GM19239 (cell line): ENCODE measurements at regions not wholly inside any gene's neighbourhood (a gene's known extent, or its start where the extent isn't known, plus 50 kb on each side); places are given as distances from the start of the nearest gene placed in this dataset.
A peak's percentile ranks its signal among the peaks of the same experiment; 100 is the strongest.
"Not testable (repeated sequence)": the region's sequence is repeated elsewhere in the genome, so short reads cannot be mapped to it uniquely, and the experiment has no call there.

Experiments
- DNase-seq: peaks from one replicate; pipeline ENCODE4 v3.0.0; 2011; ENCODE audit warnings: low spot score; ENCODE audit not compliant: insufficient read length
- FAIRE-seq: peaks from 2 replicates; lab custom pipeline; 2011; peaks lifted over from hg19 to GRCh38; lab: Jason Lieb, UNC

DNA sequence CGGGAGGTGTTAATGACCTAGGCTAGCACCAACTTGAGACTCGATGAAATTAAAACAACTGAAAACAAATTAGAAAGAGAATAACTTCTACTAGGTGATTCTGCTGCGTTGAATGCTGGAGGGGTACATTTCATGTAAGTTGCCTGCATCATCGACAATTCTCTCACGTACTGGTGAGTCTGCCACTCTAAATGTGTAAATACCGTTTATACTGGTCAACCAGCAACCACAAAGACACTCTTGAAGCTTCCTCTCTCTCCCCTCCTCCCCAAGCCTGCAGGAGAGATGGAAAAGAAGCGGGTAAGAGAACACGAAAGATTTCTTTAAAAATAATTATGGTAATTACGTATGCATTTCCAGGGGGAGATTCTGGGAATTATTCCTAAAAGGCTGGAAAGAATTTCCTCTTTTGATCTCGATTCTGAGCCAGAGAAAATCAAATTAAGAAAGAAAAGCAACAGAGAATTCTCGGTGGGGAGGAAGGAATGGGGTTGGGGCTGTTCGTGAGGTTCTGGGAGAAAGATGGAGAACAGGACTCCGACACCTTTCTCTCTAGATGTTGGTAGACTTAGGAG is 68.6 kb upstream of the MRTFB start:
- DNase-seq, result no peak
- no peak for FAIRE-seq

GRCh38 chr16:14003074-14003570 is 68.0 kb upstream of the MRTFB start:
- FAIRE-seq (peak; percentile 11), DNase-seq (no peak)

DNA sequence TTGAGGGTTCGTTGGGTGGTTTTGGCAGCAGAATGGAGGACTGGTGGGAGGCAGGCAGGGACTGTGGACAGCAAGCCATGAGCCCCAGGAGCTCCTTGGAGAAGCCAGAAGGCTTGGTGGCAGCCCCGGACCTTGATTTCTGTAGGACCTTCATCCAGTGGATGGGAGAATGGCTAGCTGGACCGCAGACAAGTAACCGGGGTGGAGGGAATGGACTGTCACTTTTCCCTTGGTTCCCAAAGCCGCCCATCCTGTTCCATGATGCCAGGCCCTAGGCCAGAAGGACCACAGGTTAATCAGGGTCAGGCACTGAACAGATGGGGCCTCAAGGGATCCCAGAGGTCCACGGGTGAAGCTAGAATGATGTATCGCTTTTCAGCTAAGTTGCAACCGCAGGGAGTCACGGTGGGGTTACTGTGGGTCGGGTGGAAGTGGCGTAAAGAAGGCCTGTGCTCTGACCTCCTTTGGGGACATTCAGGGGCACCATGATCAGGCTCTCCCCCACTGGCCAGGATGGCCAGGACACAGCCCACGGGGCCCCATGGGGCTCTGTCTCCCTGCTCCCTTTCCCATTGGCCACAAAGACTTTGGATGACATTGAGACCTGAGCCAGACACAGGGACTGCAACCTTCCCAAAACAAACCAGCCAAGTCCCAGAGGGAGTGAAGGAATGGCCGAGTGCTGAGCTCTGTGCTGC is 66.9 kb upstream of the MRTFB start:
- no peak for DNase-seq
- no peak for FAIRE-seq

DNA sequence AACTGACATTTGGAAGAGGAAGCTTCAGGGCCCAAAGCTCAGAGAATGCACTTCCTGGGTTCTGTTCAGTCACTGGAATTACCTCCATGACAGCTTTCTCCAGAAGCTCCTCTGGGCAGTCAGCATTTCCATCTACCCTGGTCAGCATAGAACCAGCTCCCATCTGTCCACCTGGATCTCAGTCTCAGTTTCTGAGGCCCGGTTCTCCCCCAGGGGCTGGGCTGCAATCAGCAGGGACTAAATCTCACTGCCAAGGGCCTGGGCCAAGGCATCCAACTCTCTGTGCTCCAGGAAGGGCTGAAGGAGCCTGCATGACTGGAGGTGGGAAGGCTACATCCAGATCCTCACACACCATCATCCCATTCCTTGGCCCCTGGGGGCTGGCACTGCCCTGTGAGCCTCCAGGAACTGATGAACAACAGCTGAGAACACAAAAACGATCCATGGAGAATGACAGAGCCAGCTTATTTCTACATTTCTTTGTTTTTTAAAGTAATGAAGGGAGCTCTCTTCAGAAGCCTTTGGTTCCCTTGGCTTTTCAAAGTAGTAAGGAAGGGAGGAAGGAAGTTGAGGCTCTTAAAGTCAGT is 66.3 kb upstream of the MRTFB start:
- FAIRE-seq (no peak), DNase-seq (no peak)

GRCh38 chr16:14005335-14005734 is 65.8 kb upstream of the MRTFB start:
- no peak for FAIRE-seq

GRCh38 chr16:14007450-14007849 is 63.7 kb upstream of the MRTFB start:
- FAIRE-seq, result peak; percentile 69
- DNase-seq, result no peak

More at GRCh38 chr16:14005335-14005734, 65.8 kb upstream of the MRTFB start:
- no peak for DNase-seq

DNA sequence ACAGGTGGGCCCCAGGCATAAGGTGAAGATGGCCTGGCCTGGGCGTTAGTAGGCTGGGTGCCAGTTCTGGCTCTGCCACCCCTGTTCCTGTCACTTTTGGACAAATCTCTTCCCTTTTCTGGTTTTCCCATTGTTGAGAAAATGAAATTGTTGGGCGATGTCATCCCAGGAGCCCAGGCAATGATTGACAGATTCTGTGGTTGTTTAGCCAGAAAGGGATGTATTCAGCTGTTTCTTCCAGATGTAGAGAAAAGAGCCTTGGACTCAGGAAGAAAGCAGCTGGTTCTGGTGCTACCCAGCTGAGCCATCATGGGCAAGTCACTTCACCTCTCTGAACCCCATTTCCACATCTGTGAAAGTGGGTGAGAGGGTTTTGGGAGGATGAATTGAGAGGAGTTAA is 60.1 kb upstream of the MRTFB start:
- FAIRE-seq (no peak), DNase-seq (no peak)

DNA sequence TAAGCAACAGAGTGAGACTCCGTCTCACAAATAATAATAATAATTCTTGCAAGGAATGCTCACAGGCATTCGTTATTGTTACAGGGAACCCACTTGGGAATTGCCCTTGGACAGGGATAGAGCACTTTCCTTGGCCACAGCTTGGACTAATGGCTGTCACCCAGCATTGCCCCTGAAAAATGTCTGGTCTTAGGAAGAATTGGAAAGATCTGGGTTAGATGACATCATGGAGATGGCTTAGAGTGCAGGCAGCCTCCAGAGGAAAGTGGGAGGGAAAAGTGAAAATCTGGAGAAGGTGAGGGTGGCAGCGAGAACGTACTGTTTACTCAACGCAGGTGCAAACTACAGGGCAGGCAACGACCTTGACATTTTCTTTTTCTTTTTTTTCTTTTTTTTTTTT is 59.3 kb upstream of the MRTFB start:
- no peak for DNase-seq

DNA sequence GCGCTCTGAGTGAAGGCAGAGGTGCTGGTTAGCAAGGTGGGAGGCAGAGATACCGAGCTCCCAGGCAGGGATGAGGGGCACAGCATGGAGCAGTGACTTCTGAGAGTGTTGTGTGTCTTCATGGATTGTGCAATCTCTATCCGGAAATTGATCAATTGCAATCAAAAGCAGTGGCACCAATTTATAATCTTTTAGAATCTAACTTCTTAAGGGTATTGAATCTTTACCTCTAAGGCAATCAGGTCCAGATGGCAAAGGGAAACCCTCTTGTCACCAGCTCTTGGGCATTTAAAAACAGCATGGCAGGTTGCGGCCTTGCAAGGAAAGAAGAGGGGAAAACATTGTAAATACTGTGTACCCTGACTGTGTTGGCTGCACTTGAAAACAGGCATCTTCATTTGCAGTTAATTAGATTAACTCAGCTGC is 58.0 kb upstream of the MRTFB start:
- DNase-seq (no peak), FAIRE-seq (no peak)

More for the DNA sequence above, 59.3 kb upstream of the MRTFB start:
- FAIRE-seq, result no peak

DNA sequence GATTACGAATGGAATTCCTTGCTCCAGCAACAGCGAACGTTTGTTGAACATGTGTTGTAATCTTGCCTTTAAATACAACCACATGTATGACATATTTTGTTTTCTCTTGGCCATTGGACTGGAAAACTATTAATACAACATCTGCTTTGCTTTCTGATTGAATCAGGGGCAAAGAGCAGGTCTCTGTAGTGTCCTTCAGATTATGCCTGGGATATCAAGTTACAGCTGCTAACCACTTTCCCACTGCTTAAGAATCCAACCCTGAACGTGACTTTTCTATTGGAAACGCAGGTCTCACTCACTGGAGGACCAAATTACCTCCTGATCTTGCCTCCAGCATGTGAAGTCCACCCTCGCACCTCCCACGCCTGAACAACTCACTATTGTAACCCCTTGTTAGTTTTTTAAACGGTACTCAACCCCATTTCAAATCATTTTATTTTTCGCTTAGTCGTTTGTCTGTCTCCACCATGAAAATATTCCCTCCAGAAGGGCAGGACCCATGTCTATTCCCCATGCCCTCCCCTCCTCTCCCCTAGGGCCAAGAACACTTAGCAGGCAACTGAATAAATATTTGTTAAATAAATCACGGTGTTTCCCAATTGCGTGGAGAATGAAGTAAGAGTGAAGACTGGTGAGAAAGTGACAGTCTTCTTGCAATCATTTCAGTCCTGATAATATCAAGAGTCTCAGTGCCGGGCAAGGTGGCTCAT is 57.4 kb upstream of the MRTFB start:
- DNase-seq, result no peak
- no peak for FAIRE-seq

GRCh38 chr16:14014284-14014625 is 56.9 kb upstream of the MRTFB start:
- FAIRE-seq (no peak), DNase-seq (no peak)

DNA sequence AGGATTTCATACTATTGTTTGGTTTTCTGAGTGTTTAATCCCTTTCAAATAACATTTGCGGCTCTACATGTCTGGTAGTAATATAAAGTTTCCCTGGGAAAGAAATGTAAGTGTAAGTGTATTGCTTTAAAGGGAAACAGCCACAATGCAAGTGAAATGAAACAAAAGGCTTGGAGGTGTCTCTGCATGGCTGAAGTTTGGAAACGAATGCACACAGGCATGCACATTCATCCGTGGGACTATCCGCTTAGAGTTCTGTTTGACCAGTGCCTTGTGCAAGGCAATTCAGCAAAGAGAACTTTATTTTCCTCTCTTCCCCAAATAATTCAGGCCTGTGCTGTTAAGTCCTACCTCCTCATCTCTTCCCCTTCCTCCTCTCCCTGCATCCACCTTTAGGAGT is 56.1 kb upstream of the MRTFB start:
- DNase-seq (no peak), FAIRE-seq (no peak)

DNA sequence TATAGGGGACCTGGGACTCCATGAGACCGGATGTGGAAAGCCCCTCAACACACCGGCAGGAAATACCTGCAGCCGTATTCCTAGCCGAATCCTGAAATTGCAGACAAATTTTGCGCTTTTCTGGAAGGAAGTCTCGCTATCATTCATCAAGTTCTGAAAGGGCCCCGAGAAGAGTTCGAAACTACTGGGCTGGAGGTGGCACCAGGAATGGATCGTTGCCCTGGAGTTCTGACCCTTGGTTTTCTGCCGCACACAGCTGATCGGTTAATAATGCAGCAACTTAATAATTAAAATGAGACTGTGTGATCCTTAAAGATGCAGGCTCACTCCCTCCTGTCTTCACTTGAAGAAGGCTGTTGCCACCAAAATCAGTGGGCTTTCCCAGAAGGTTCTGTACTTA is 55.7 kb upstream of the MRTFB start:
- FAIRE-seq (no peak), DNase-seq (no peak)

- no peak for FAIRE-seq
- DNase-seq, result no peak
These were observed 55.2 kb upstream of the MRTFB start for GRCh38 chr16:14015948-14016347.

DNA sequence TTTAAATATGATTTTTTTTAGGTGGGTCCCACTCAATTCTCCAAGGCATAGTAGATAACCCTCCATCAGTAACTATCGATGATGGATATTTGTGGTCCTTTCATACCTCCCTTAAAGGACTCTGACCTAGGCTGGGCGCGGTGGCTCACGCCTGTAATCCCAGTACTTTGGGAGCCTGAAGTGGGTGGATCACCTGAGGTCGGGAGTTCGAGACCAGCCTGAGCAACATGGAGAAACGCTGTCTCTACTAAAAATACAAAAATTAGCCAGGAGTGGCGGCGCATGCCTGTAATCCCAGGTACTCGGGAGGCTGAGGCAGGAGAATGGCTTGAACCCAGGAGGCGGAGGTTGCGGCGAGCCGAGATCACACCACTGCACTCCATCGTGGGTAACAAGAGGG is 54.8 kb upstream of the MRTFB start:
- FAIRE-seq, result not testable (repeated sequence)

DNA sequence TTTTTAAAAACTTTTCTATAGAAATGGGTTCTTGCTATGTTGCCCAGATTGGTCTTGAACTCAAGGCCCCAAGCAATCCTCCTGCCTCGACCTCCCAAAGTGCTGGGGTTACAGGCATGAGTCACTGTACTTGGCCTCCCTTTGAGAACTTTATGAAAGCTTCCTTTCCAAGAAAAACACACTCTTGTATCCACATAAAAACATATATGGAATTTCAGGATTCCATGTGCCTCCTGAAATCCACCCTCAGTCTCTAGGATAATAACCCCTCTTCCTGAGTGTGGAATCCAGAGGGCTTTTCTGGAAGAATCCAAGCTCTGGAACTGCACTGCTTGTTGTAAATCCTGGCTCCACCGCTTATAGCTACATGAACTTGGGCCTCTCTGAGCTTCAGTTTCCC is 53.2 kb upstream of the MRTFB start:
- FAIRE-seq (no peak), DNase-seq (no peak)

More for the DNA sequence above, 54.8 kb upstream of the MRTFB start:
- not testable (repeated sequence) for DNase-seq

GRCh38 chr16:14018851-14019250 is 52.3 kb upstream of the MRTFB start:
- FAIRE-seq (no peak), DNase-seq (no peak)

DNA sequence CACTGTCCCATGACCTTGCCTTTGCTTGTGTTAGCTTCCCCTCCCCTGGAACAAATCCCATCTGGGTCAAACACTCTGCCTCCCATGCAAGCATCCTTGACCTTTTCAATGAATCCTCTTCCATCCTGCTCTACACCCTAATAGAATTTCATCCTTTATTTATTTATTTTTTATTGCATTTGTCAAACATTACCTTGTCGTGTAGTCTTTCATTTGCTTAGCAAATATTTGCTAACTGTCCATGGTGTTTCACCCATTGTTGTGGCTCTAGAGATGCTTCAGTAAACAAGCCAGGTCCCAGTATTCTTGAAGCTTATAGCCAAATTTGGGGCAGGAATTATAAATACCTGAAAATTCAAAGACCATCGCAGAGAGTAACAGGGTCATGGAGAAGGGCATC is 51.0 kb upstream of the MRTFB start:
- no peak for DNase-seq
- FAIRE-seq, result no peak
